ENCODE measurements at regions not wholly inside any gene's neighbourhood (a gene's known extent, or its start where the extent isn't known, plus 50 kb on each side); places are given as distances from the start of the nearest gene placed in this dataset.

DNA sequence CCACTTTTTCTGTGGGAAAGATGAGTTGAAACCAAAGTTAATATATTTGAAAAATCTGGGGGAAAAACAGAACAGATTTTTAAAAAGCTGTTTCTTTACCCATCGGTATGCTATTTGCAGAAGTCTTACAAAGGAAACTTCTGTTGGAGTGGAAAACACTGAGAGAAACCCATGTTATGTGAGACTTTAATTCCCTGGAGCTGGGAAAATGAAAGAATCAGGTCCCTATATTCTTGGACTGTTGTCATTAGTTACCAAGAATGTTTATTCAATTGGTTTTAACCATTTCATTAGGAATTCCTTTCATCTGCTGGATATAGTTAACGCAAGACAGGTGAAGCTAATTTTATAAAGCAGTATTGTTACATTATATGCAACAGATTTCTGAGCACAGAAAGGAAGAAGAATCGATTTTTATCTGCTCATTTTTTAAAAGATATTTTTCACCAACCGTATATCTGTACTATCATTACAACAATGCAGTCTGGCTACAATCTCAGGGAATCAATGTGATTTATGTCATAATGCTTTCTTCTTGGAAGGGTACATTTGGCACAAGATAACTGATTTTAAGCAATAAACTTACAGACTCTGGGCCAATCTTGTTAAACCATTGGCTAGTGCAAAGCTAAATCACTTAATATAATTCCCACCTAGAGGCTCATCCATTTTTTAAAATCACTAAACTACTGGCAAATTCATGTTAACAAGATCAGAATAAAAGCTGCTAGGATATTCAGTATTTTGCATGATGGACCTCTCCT lies 170.0 kb downstream of the MOXD1 start:
- FAIRE-seq (no peak), DNase-seq (ENCODE audit: low read depth in 1 of 2, low spot score in 2 of 2) (no peak)
- Histone ChIP-seq H2BK120ac (replicated peaks; ENCODE audit: low read depth, low read length) (no peak overlapping the region), H2BK20ac (ENCODE audit: low read length) (no peak overlapping the region), H3K4ac (replicated peaks; ENCODE audit: insufficient read length, low read depth, low read length) (no peak overlapping the region), H2BK5ac (ENCODE audit: low read depth, low read length) (no peak overlapping the region), H3K9ac (replicated peaks in 1 of 4; ENCODE audit: extremely low read depth in 1 of 4, low read depth in 3 of 4, low read length in 3 of 4) (no peak overlapping the region), H3K9me3 (ENCODE audit: insufficient read depth in 2 of 2, low read depth in 1 of 2, low read length in 1 of 2) (no peaks in the 10 kb centered on the region), H3K27ac (ENCODE audit: low read depth, low read length) (no peak overlapping the region), H2AFZ (ENCODE audit: low read length) (no peak overlapping the region), H4K8ac (ENCODE audit: extremely low read depth, insufficient read depth, low read length) (no peak overlapping the region), H3K4me1 (replicated peaks in 1 of 4; ENCODE audit: control insufficient read depth in 3 of 4, insufficient read depth in 4 of 4, low read length in 3 of 4) (peaks cover 0 to 2% (median 0%) of the 10 kb centered on the region in 4 experiments; a peak in 1 of 7 replicates), H3K79me1 (ENCODE audit: low read depth, low read length) (no peaks in the 10 kb centered on the region), H3K23me2 (ENCODE audit: low read depth, low read length) (no peaks in the 10 kb centered on the region), H3K36me3 (ENCODE audit: control insufficient read depth in 2 of 4, insufficient read depth in 4 of 4, low read length in 3 of 4) (no peaks in the 10 kb centered on the region), H3K14ac (ENCODE audit: insufficient read length) (no peak overlapping the region), H2AK5ac (ENCODE audit: low read depth, low read length) (no peak overlapping the region), H4K20me1 (replicated peaks in 1 of 2; ENCODE audit: control insufficient read depth in 1 of 2, insufficient read depth in 2 of 2, low read length in 2 of 2) (no peaks in the 10 kb centered on the region), H2BK12ac (ENCODE audit: low read depth, low read length) (no peak overlapping the region), H3K79me2 (ENCODE audit: control insufficient read depth in 1 of 2, insufficient read depth in 2 of 2, low read length in 2 of 2) (no peaks in the 10 kb centered on the region), H3K23ac (ENCODE audit: insufficient read length) (no peak overlapping the region), H4K5ac (ENCODE audit: insufficient read length, low read depth, low read length) (no peak overlapping the region), H3K18ac (ENCODE audit: extremely low read depth, low read length) (no peak overlapping the region), H3K27me3 (replicated peaks in 1 of 4; ENCODE audit: control insufficient read depth in 3 of 4, extremely low read depth in 1 of 4, insufficient read depth in 3 of 4, low read length in 3 of 4) (no peaks in the 10 kb centered on the region; a peak in 1 of 7 replicates), H4K91ac (replicated peaks; ENCODE audit: insufficient read length, low read length) (no peak overlapping the region), H3K56ac (replicated peaks; ENCODE audit: insufficient read length, low read depth, low read length) (no peak overlapping the region), H3K4me2 (ENCODE audit: insufficient read depth in 1 of 2, low read depth in 2 of 2, low read length in 2 of 2) (no peak overlapping the region), H3K4me3 (ENCODE audit: extremely low read depth in 1 of 4, insufficient read depth in 2 of 4, low read depth in 3 of 4, low read length in 4 of 4) (no peak overlapping the region), H2BK15ac (ENCODE audit: low read length) (no peak overlapping the region)
- ChIA-PET CTCF (ENCODE audit: partially characterized antibody) (interaction anchor here (0.6 to 1.7 kb wide), 9 partner anchors 13 to 536 kb away, joined by 3 to 4 read pairs (median 3); no protein-coding TSS in a partner anchor), POLR2A (ENCODE audit: partially characterized antibody) (interaction anchor here (1.3 kb wide), 1 partner anchor 281 kb away, joined by 4 read pairs; no protein-coding TSS in a partner anchor)
- TF ChIP-seq NRF1 (IDR thresholded peaks at IDR 0.05; ENCODE audit: low read depth, low read length): no peak
- TF ChIP-seq TAF1 (IDR thresholded peaks at IDR 0.05; ENCODE audit: low read depth, low read length): no peak
- TF ChIP-seq SIRT6 (IDR thresholded peaks at IDR 0.05; ENCODE audit: low read length): no peak
- TF ChIP-seq BACH1 (IDR thresholded peaks at IDR 0.05; ENCODE audit: low read length): no peak
- no peak for TF ChIP-seq TAF7 (optimal IDR thresholded peaks at IDR 0.05; ENCODE audit: borderline replicate concordance, low read depth, low read length)
- TF ChIP-seq, protein P1, sequence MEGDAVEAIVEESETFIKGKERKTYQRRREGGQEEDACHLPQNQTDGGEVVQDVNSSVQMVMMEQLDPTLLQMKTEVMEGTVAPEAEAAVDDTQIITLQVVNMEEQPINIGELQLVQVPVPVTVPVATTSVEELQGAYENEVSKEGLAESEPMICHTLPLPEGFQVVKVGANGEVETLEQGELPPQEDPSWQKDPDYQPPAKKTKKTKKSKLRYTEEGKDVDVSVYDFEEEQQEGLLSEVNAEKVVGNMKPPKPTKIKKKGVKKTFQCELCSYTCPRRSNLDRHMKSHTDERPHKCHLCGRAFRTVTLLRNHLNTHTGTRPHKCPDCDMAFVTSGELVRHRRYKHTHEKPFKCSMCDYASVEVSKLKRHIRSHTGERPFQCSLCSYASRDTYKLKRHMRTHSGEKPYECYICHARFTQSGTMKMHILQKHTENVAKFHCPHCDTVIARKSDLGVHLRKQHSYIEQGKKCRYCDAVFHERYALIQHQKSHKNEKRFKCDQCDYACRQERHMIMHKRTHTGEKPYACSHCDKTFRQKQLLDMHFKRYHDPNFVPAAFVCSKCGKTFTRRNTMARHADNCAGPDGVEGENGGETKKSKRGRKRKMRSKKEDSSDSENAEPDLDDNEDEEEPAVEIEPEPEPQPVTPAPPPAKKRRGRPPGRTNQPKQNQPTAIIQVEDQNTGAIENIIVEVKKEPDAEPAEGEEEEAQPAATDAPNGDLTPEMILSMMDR (IDR thresholded peaks at IDR 0.05; ENCODE audit: control extremely low read depth in 1 of 3, insufficient read depth in 1 of 3, low read depth in 1 of 3, low read length in 3 of 3): no peak
- 89% methylated on average over 4 of the region's 4 CpGs; no CpG with 5 or more reads in 1 of the 2 experiments for WGBS, 2 experiments (ENCODE audit: extremely low coverage in 1 of 2, insufficient coverage in 1 of 2, insufficient read length in 1 of 2, insufficient replicate concordance in 2 of 2, low coverage in 1 of 2, low lambda C conversion rate in 2 of 2, missing lambda C conversion rate in 1 of 2)

Measured in H1 (cell line).